LNCAP (cell line): ENCODE measurements at regions not wholly inside any gene's neighbourhood (a gene's known extent, or its start where the extent isn't known, plus 50 kb on each side); places are given as distances from the start of the nearest gene placed in this dataset.

Experiments
- TF ChIP-seq, protein P1 (sequence below): fragments of 450-650 bp; IDR thresholded peaks from 2 replicates; pipeline ENCODE4 v1.5.1; 2017; ENCODE audit warnings: mild to moderate bottlenecking

DNA sequence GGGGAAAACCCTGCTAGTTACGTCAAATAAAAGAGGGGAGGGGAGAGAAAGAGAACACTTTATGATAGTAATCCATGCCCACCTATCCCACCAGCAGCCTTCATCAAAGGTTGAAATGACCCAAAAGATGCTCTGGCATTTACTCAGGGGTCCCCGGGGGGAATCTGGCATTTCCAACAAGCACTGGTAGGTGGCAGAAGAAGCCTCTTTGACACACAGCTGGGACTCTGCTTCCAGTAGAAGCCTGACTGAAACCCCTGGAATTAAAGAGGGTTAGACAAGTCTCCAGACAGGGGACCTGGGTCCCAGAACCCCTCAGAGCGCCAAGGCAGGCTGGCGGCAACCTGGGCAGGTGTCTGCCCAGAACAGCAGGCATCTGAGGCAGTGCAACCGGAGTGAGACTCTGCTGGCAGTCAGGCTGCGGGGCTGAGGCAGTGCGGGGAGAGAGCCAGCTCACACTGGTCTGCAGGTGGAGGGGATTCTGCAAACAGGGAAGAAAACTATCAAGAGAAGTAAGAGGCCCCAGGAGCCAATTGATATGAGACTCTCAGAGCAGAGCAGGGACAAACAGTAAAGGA is 85.0 kb upstream of the CAPRIN2 start:
- TF ChIP-seq, protein P1, sequence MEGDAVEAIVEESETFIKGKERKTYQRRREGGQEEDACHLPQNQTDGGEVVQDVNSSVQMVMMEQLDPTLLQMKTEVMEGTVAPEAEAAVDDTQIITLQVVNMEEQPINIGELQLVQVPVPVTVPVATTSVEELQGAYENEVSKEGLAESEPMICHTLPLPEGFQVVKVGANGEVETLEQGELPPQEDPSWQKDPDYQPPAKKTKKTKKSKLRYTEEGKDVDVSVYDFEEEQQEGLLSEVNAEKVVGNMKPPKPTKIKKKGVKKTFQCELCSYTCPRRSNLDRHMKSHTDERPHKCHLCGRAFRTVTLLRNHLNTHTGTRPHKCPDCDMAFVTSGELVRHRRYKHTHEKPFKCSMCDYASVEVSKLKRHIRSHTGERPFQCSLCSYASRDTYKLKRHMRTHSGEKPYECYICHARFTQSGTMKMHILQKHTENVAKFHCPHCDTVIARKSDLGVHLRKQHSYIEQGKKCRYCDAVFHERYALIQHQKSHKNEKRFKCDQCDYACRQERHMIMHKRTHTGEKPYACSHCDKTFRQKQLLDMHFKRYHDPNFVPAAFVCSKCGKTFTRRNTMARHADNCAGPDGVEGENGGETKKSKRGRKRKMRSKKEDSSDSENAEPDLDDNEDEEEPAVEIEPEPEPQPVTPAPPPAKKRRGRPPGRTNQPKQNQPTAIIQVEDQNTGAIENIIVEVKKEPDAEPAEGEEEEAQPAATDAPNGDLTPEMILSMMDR = no peak

DNA sequence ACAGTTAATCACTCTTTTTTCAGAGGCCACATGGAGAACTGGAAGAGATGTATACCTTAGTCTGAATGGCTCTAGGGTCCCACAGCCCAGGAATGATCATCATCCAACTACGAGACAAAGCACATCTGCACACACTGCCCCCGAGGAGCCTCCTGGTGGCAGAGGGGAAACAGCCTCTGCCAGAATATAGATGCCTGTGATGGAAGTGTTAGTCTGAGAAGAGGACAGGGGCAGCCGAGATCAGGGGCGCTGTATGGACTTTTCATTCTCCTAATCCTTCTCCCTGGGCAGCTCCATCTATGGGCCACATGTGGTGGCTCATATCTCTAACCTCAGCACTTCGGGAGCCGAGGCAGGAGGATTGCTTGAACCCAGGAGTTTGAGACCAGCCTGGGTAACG is 82.8 kb upstream of the CAPRIN2 start:
- TF ChIP-seq, protein P1 = no peak

DNA sequence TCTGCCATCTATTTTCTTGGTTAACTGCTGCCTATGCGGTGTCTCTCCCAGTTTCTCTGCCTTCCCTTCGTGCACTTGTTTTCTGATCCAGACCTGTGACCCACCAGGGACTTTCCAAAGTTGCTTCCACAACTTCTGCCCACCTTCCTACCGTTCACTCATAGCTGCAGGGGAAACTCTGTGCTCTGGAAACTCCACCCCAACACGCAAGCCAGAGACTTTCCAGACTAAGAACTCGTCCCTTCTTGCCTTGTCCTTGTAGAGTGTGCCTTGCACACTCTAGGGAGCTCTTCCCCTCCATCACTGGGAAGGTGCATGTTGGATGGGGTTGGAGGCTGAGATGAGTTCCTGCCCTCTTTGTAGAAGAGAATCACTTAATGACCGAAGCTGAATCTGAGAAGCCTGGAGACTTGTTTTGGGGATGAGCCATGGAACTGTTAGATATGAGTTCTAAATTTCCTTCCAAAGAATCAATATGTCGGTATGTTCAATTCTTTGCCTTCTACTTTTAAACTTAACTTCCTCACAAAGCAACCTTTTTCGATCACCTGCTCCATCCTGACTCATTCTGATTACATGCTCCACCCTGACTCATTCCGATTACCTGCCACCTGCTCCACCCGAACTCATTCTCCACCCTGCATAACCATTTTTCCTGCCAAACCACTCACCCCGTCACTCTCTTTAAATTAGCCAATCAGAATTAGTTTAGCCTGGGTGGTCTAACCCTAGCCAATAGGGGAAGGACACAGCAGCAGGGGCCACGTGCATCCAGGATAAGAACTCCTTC is 82.1 kb upstream of the CAPRIN2 start:
- TF ChIP-seq, protein P1 = no peak

DNA sequence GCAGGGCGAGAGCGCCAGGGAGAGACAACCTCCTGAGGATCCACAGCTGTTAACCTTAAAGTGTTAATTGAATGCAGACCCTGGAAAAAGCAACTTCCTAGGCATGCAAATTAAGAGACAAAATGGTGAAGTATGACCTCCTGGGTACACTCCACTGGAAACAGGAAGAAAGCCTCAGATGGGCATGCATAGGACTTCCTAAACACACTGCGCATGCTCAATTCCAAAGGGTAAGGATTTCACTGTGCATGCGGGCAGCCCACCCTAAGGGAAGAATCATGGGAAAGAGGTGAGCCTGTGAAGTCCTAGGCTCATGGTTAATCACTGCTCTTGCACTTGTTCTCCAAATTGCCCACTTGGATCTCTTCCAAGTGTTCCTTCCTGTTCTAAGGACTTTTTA is 80.5 kb upstream of the CAPRIN2 start:
- TF ChIP-seq, protein P1 = no peak

DNA sequence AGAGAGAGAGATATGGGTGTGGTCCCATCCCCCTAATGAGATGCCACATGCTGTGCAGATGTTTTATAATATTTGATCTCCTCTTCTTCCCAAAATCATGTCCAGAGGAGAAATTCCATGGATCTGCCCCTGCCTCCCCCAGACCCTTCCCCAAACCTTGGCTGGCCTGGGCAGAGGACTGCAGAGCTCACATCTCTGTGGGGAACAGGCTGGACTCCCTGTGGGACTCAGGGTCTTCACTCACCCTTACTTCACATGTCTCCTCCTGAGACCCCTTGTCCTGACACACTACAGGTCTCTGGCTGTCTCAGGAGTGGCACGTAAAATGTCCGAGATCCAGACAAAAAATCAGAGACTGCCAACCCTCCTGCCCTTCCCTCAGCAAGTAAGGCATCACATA is 76.0 kb upstream of the CAPRIN2 start:
- TF ChIP-seq, protein P1 = no peak

DNA sequence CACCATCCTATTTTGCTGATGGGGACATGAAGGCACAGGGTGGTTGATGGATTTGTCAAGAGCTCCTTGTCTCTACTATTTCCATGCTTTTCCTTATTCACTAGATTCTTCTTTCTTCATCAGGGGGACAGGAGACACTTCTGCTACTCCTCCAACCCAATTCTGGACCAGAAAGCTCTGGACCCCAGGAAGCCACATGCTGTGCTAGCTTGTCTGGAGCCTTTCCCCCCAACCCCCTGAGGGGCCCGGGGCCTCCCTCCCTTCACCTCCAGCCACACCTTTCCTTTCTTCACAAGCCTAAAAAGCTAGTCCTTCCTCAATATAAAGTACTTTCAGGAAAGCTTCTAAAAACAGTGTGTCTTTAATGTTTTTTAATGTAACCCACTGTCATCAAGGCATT is 75.1 kb upstream of the CAPRIN2 start:
- TF ChIP-seq, protein P1 = no peak

DNA sequence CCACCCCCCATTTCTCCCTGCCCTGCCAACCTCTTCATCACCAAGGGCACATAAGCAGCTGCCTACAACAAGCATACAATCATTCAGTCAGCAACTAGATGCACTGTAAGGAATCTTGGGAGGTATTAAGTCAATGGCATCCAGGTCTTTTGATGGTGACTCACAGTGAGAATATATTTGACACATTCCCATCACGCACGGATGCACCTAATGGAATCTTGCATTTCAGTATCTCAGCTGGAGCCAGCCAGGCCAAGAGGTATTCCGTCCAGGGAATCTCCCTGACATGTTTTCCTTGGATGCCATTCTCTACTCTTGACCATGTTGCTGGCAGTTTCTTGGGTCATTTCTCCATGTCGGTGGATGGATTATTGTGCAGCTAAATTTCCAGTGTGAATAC is 73.9 kb upstream of the CAPRIN2 start:
- TF ChIP-seq, protein P1 = no peak
